Ovary (tissue), 7 donors: ENCODE measurements at regions not wholly inside any gene's neighbourhood (a gene's known extent, or its start where the extent isn't known, plus 50 kb on each side); places are given as distances from the start of the nearest gene placed in this dataset.

Experiments used
- DNase-seq, 5 donors: peaks; one replicate each; pipeline ENCODE4 v3.0.0-alpha.2; 2019 to 2020
- H3K27ac ChIP-seq, 2 donors: fragments of 200-600 bp; one replicate each; pipeline versions ENCODE4 v1.5.1 to v1.8.0; 2019 to 2022
- H3K27me3 ChIP-seq: fragments of 200-600 bp; one replicate; pipeline ENCODE4 v1.8.0; 2022
- H3K36me3 ChIP-seq: fragments of 200-600 bp; sonication (generic); one replicate; pipeline ENCODE4 v1.5.1; 2019
- H3K4me1 ChIP-seq: one replicate; pipeline ENCODE4 v1.8.1; 2013; ENCODE audit warnings: mild to moderate bottlenecking, moderate library complexity; ENCODE audit not compliant: insufficient read depth
- H3K4me3 ChIP-seq: fragments of 200-600 bp; sonication (generic); one replicate; pipeline ENCODE4 v1.5.1; 2017
- H3K9me3 ChIP-seq, 2 donors: fragments of 200-600 bp in 1 of 2; sonication (generic) in 1 of 2; one replicate each; pipeline versions ENCODE4 v1.5.1 to v1.8.1; 2013 to 2019; ENCODE audit warnings: mild to moderate bottlenecking in 1 of 2, moderate library complexity in 1 of 2
- CTCF ChIP-seq, 3 donors: fragments of 450-650 bp in 2 of 3; fragments of 200-600 bp in 1 of 3; IDR thresholded peaks; one replicate each; pipeline versions ENCODE4 v1.5.1 to v1.8.0; 2016 to 2022; ENCODE audit warnings: antibody characterized with exemption in 3 of 3, mild to moderate bottlenecking in 1 of 3
- EP300 ChIP-seq: sonication (generic); formaldehyde crosslinking; IDR thresholded peaks from one replicate; pipeline ENCODE4 v1.6.1; 2017; ENCODE audit warnings: antibody characterized with exemption
- POLR2A ChIP-seq: fragments of 450-650 bp; IDR thresholded peaks from one replicate; pipeline ENCODE4 v1.6.1; 2017; ENCODE audit warnings: antibody characterized with exemption, mild to moderate bottlenecking, moderate library complexity
- WGBS, 3 donors: extraction: QIAGEN DNeasy Blood & Tissue Kit in 1 of 3; methylation state at CpG; one replicate each; pipeline versions ENCODE4 v1.1.5 to v1.1.7; 2013 to 2017; 5-methylcytosine and 5-hydroxymethylcytosine counted together
- intact Hi-C, 4 donors: fragments of 100-400 bp; cut with DNase I; formaldehyde crosslinking; loops; one replicate each; pipeline versions ENCODE4 v1.11.0 to v1.15.1; 2022 to 2023
- donor health status: DM: no; HTN: no; CAD: no; lungs with moderate emphysema.
- donor health status: DM: no; HTN: no; CAD: no.
- donor health status: Bipolar disorder and iron deficiency.
- donor health status: DM: no; HTN: no; CAD: no.
- donor health status: DM: yes; HTN: yes; CAD: no.

- no peaks in the 10 kb centered on the region for H3K36me3 ChIP-seq
- no peaks in the 10 kb centered on the region for H3K27me3 ChIP-seq
- 69 to 84% (median 75%) methylated on average over 12 of the region's 12 CpGs for WGBS, 3 donors
- H3K27ac ChIP-seq, result no peak overlapping the region
- no peak overlapping the region for H3K4me3 ChIP-seq
- intact Hi-C loops, result no loop called here
- TF ChIP-seq POLR2A (no peak), EP300 (no peak), CTCF (IDR thresholded peaks at IDR 0.05) (no peak)
- no peaks in the 10 kb centered on the region for H3K9me3 ChIP-seq
- no peak for DNase-seq
- no peaks in the 10 kb centered on the region for H3K4me1 ChIP-seq
Observed at GRCh38 chr19:29372921-29373797, 152.6 kb upstream of the VSTM2B start.

- WGBS, 3 donors, result 82 to 83% (median 82%) methylated on average over 18 of the region's 18 CpGs
- no peaks in the 10 kb centered on the region for H3K9me3 ChIP-seq
- H3K27ac ChIP-seq, result no peak overlapping the region
- no peaks in the 10 kb centered on the region for H3K4me1 ChIP-seq
- DNase-seq, result no peak
- no peak overlapping the region for H3K4me3 ChIP-seq
- TF ChIP-seq POLR2A (no peak), EP300 (no peak), CTCF (IDR thresholded peaks at IDR 0.05) (no peak)
- intact Hi-C loops, result no loop called here
- no peaks in the 10 kb centered on the region for H3K36me3 ChIP-seq
- H3K27me3 ChIP-seq, result no peaks in the 10 kb centered on the region
Observed at GRCh38 chr19:29375429-29376119, 150.2 kb upstream of the VSTM2B start.

DNA sequence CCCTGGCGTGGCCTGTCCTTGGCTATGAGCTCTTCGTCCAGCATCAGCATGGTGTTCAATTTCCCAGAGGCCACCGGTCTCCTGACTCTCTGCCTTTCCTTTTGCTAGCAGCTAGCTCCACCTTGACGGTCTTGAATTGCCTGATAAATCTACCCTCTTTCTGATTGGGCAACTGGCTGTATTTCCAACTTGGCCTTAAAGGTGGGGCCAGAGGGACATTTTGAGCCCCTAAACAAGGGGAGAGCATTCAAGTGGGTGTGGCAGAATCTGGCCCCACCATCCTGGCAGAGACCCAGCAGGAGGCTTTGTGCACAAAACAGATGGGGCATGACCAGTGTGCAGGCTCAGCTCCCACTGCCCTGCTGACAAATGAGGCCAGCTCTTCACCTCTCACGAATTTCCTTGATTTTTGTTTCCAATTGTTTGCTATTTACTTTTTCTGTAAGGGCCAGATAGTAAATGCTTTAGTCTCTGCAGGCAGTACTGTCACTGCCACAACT, 148.9 kb upstream of the VSTM2B start:
- Histone ChIP-seq H3K36me3 (no peaks in the 10 kb centered on the region), H3K4me1 (no peaks in the 10 kb centered on the region), H3K9me3 (no peaks in the 10 kb centered on the region), H3K27me3 (no peaks in the 10 kb centered on the region), H3K4me3 (no peak overlapping the region), H3K27ac (no peak overlapping the region)
- intact Hi-C loops, result no loop called here
- 45 to 68% (median 47%) methylated on average over 5 of the region's 5 CpGs for WGBS, 3 donors
- TF ChIP-seq EP300, result no peak
- TF ChIP-seq POLR2A, result no peak
- no peak for TF ChIP-seq CTCF (IDR thresholded peaks at IDR 0.05)
- DNase-seq, result no peak

- 67 to 89% (median 68%) methylated on average over 4 of the region's 4 CpGs for WGBS, 3 donors
- no peaks in the 10 kb centered on the region for H3K4me1 ChIP-seq
- no peak overlapping the region for H3K27ac ChIP-seq
- no peak overlapping the region for H3K4me3 ChIP-seq
- TF ChIP-seq CTCF (IDR thresholded peaks at IDR 0.05) (no peak), POLR2A (no peak), EP300 (no peak)
- no peaks in the 10 kb centered on the region for H3K9me3 ChIP-seq
- no peaks in the 10 kb centered on the region for H3K36me3 ChIP-seq
- no peaks in the 10 kb centered on the region for H3K27me3 ChIP-seq
- no peak for DNase-seq
- intact Hi-C loops, result no loop called here
Observed at GRCh38 chr19:29378126-29378525, 147.7 kb upstream of the VSTM2B start.
